Left cardiac atrium (tissue), 4 donors: ENCODE measurements at regions not wholly inside any gene's neighbourhood (a gene's known extent, or its start where the extent isn't known, plus 50 kb on each side); places are given as distances from the start of the nearest gene placed in this dataset.

Experiments
- ATAC-seq, 2 donors: fragments of 200-7000 bp; cut with Tn5 transposase; one replicate each; pipeline ENCODE4 v1.9.1; 2020; ENCODE audit warnings: mild to moderate bottlenecking in 2 of 2, moderate library complexity in 2 of 2
- DNase-seq: peaks from one replicate; pipeline ENCODE4 v3.0.0-alpha.2; 2020
- intact Hi-C, 2 donors: fragments of 100-400 bp; cut with DNase I; formaldehyde crosslinking; loops; one replicate each; pipeline versions ENCODE4 v1.14.1 to v1.15.1; 2022 to 2023
- donor health status: DM: no; HTN: yes; CAD: no.
- donor health status: DM: no; HTN: yes; CAD: no; lungs with severe emphysema.
- donor health status: DM: yes; HTN: yes; CAD: no.
- donor health status: Dilated cardiomyopathy.

DNA sequence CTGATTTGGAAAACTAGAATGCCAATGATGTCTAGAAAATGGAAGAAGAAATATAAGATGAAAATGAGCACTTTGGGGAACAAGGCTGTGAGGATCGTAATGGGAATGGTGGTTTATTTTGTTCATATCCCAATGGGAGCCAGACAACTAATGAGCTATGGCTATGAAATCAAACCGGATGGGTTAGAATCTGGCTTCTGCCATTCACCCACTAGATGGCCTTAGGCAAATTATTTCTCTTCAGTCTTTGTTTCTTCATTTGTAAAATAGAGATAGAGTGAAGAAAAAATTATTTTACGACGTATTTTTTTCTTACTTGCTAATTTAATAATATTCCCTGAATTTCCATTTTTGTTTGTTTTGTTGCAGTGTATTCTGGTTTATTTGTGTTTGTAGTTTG lies 572.1 kb upstream of the IGFBP3 start:
- intact Hi-C loops = no loop called here
- DNase-seq = no peak
- no peak for ATAC-seq

DNA sequence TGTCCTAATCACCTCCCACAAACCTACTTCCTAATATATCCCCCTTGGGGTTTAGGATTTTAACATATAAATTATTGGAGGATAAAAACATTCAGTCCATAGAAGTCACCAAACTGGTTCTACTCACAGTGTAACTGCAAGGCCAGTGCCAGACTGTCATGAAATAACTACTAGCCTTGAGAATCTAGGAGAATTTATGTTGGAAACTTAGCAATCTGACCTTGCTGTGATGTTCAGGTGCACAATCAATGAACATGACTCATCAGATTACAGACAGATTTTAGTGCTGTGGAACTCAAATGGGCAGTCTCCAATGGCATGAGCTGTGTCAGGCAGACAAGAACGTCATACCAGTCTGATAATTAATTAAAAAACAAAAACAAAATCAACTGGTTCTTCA lies 571.4 kb upstream of the IGFBP3 start:
- ATAC-seq = no peak
- intact Hi-C loops = no loop called here
- no peak for DNase-seq

DNA sequence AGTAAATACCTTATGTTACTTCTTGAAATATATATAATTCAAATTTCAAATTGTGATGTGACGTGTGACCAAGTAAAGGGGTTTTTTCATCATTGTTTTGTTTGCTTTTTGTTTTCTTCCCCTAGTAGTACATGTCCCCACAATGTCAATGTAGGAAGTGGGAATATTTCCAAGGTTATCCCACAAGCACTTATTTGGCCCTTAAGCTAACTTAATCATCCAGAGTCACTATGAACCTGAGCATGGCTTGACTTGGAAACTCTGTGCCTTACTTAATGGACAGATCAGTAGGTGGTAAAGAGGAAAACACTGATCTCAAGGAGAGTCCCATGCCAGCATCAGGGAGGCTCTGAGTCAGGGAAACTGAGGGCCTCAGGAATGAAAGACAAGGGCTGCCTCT lies 569.3 kb upstream of the IGFBP3 start:
- ATAC-seq (no peak), DNase-seq (no peak)
- intact Hi-C loops = no loop called here

DNA sequence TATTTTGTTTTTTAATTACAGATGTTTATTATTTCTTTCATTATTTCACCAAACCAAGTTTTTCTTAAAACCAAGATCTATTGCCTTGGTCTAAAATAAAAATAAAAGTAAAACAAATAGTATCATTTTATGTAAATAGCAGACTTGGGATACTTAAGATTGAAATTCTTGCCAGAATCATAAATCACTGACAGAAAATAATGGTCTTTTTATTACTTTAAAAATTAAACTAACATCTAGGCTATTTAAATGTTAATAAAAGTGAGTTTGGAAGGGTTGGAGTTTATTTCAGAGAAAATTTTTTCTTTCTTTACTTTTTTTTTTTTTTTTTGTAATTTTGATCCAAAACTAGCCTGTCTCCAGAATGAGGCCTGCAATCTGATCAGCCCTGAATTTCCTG lies 568.0 kb upstream of the IGFBP3 start:
- intact Hi-C loops = no loop called here
- DNase-seq (no peak), ATAC-seq (no peak)

DNA sequence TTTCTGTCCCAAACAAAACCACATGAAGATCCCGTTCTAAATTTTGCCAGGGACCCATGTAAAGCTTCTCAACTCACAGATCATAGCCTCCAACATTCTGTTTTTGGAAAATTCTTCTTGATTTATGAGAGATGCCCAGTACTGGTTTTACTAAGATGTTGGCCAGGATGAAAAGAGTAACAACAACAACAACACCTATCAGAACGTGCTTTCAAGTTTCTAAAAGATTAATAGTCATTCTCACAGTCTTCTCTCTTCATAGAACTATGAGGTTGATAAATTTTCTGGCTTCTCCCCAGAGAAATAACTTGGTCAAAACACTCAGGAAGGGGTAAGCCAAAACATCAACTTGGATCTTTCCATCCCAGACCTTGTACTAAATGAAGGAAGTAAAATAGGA lies 567.5 kb upstream of the IGFBP3 start:
- no peak for ATAC-seq
- DNase-seq = no peak
- intact Hi-C loops = no loop called here

DNA sequence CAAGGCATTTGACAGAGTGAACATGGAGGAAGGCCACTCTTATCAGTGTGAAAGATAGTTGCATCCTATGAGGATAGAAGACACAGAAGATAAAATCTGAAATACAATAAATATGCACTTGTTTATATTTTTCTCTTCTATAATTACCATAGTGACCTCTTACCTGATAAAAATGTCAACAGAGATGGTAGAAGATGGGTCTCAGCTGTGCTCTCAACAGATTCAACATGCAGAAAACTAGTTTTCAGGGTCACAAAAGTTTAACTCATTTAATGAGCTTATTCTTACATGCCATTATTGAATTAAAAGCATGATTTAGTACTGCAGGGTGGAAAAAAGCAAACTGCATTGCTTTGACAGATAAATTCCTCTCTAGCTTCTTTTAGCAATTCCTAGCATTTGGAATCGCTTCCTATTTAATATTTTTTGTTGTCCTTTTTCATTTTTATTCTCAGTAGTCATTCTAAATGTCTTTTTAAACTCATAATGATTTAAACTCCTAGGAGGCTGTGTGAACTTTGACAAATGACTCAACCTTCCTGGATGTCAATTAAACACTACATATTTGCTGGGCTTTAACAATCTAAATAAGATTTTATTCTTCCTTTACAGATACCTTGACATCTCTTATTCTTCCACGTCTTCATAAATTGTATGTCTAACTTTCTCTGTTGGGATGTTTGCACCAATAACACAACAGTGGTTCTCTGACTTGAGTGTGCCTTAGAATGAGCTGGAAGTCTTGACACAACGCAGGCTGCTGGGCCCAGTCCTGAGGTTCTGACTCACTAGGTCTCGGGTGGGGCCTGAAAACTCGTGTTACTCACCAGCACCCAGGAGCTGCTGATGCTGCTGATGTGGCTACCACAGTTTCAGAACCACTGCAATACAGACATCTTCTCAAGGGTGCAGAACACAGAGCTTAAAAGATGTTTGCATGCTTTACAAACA lies 565.5 kb upstream of the IGFBP3 start:
- DNase-seq = peak; percentile 52
- intact Hi-C loops = no loop called here
- peak in 1 of 2 donors; percentile 95 for ATAC-seq

DNA sequence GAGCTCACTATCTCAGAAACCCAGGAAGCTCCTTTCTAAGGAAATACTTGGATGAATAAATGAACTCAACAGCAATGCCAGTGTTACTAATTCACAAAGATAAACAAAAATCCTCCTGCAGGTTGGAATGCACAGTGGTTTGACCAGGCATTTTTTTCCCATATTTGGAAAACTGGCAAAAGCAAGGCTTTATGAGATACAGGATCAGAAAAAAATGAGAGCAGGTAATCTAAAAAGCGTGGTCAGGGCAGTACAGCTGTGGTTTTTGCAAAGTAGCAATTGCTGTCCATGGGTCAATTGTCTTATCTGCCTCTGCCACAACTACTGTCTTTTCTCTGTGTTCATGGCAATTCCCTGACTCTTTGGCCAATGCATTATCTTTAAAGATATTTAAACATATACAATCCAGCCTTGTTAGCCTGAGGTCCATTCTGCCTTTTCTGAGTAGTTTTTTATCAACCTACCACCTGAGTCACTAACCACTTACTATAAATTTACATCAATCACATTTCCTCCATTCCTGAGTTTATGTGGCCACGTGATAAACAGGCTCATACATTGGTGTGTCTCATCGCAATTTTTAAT lies 564.5 kb upstream of the IGFBP3 start:
- no peak for DNase-seq
- no peak for ATAC-seq
- intact Hi-C loops = no loop called here

DNA sequence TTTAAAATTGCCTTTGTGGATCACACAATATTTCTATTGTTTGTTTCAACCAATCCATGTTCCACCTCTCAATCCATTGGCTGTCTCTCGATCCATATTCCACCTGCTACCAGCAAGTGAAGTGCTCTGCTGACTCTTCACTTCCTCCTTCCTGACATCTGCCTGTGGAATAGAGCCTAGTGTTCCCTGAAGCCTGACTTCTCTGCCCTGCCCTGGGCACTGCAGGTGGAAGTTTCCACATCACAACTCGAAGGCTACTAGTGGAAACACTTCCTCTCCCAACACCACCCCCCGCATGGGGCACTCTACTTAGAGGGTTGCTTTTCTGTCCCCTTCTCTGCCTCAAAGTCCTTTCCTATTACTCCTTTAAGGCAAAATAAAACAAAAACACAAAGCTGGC lies 563.8 kb upstream of the IGFBP3 start:
- no peak for ATAC-seq
- intact Hi-C loops = no loop called here

DNA sequence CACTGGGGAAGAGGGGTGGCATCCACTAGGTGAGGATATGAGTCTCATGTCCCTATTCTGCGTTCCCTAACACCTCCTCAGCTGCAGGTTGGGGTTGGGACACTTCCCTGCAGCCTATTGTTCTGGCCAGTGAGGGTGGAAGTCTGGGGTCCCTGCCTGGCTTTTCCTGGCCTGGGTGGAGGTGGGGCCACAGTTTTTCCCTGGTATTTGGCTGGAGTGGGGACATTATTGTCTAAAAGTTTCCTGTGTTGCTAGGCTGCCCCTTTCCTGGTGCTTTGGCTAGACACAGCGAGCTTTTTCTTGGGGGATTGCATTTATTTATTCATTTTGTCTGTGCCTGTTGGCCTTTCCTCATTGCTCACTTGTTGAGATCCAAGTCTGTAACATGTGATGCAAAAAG lies 559.5 kb upstream of the IGFBP3 start:
- ATAC-seq = no peak
- no peak for DNase-seq
- intact Hi-C loops = no loop called here

More for the DNA sequence above, 563.8 kb upstream of the IGFBP3 start:
- DNase-seq = no peak

DNA sequence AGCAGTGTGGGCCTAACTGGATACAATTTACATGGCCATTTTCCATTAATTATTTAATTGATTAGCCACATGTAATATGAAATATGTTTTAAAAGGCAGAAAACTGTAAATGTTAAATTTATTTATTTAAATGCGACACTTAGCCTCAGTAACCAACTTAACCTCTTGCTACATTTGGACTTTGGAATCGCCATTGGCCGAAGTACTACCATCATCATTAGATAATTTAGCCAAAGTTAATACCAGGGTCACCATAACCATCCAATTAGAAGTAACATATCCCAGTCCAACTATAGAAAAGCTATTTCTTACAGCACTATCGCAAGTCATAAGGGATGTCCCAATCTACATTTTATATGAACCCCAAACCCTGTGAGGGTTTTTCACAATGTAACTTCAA lies 558.6 kb upstream of the IGFBP3 start:
- DNase-seq (no peak), ATAC-seq (no peak)
- intact Hi-C loops = no loop called here

DNA sequence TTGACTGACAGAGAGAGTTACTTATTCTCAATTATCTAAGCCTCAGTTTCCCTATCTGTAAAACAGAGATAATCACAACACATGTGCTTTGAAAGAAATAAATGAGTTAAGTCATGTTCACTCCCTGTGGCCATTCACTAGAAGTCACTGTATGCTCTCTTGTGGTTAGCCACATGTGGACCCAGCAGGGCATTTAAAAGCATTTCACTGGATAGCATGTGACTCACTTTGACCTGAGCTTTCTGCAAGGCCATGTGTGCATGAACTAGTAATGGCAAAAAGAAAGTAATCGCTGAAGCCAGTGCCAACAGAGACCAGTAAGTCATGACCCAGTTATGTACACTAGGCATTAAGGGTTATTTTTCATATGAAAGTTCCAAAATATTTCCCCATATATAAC lies 557.0 kb upstream of the IGFBP3 start:
- ATAC-seq (no peak), DNase-seq (no peak)
- intact Hi-C loops = no loop called here

DNA sequence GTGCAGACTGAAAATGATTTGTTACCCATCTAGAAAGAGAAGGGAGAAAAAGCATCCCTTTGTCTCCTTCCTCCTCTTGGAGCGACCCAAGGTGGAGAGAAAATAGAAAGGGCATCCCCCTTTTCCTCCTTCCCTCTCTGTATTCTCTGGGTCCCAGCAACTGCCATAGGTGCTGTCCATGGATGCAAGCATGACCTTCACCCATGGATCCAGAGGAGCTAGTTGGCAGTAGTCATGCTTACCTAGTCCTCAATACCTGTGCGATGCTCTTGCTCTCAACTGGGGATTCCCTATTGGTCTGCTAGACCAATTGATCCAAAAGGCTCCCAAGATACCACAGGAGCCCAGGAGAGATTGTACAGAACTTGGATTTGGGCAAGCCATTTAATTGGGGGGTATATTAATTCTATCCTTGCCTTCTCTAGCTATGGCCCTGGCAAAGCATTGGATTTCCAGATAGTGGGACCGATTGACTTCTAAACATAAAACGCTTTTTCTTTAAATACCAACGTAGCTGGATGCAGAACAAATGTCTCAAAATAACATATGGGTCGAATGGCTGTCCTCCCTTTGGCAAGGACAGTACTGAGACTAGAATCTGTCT lies 547.8 kb upstream of the IGFBP3 start:
- intact Hi-C loops = no loop called here

DNA sequence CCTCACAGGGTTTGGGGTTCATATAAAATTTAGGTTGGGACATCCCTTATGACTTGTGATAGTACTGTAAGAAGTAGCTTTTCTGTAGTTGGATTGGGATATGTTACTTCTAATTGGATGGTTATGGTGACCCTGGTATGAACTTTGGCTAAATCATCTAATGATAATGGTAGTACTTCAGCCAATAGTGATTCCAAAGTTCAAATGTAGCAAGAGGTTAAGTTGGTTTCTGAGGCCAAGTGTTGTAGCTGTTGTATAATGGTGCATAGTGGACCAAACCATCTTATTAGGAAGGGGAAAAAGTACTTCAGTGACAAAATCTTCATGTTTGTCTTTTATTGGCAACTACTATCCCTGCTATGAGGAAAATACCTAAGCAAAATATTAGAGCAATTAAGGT lies 542.1 kb upstream of the IGFBP3 start:
- no peak for DNase-seq
- ATAC-seq = no peak
- intact Hi-C loops = no loop called here

More for the DNA sequence above, 547.8 kb upstream of the IGFBP3 start:
- DNase-seq (no peak), ATAC-seq (no peak)

DNA sequence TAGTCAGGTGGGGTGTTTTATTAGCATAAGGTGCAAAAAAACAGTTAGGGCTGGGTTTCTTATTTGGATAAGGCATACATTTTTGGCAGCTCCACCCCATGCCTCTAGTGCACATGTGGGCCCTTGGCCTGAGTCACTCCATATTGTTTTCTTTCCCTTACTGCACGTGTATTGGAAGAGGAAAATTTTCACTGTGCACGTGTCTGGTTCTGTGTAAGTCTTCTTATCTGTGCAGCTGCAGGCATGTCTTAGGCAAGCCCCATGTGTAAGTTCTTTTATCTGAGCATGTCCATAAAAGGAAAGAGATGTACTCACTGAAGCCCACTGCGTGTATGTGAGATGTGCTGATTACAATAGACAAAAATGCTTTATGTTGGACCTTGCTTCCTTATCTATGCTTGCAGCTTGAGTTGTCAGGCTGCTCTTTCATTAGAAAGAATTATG lies 540.3 kb upstream of the IGFBP3 start:
- DNase-seq = no peak
- no peak for ATAC-seq
- intact Hi-C loops = no loop called here

DNA sequence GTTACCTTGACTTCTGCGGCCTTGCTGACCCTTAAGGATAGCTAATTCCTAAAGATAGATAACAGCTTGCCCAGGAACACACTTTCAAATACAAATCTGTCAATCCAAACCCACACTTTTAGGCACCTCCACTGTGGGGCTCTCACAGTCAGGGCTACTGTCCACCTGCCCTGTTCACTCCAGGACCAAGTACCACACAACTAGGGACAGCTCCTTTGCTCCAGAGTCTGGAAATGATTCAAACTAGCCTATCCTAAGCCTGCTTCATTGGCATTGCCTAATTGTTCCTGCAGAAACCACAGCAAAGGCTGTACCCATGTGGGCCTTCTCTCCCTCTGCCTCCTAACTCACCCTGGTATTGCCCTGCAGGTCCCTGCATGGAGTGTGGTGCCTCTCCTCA lies 538.9 kb upstream of the IGFBP3 start:
- ATAC-seq (no peak), DNase-seq (no peak)
- intact Hi-C loops = no loop called here

DNA sequence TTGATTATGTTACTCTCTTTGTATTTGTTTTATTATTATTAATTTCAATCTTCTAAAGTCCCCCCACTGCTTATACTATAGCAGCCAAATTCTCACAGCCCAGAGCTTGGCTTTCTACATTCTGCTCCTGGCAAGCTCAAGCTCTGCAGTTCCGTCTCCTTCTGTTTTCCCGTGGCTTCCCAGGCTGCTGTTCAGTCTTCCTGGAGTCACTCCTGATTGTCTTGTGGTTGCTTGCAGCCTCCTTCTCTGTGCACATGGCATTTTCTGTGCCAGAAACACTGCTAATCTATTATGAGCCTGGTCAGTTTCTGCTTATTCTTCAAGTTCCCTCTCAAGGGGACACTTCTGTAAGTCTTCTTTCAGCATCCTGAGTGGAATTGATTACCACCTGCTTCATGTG lies 533.7 kb upstream of the IGFBP3 start:
- intact Hi-C loops = no loop called here
- ATAC-seq = peak in 1 of 2 donors; percentile 82

DNA sequence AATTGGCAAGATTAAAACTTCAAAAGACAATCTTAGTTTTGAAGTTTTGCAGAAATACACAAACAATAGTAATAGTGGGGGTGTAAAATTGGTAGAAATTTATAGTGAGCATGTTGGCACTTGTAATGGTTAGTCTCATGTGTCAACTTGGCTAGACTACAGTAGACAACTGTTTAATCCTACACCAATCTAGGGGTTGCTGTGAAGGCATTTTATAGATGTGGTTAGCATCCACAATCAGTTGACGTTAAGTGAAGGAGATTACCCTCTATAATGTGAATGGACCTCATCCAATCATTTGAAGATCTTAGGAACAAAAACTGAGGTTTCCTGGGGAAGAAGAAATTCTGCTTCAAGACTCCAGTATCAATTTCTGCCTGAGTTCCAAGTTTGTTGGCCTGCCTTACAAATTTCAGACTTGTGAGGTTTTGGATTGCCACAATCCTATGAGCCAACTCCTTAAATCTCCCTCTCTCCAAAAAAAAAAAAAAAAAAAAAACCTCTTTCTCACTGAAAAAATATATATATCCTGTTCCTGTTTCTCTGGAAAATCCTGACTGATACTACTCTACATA lies 531.6 kb upstream of the IGFBP3 start:
- no peak for ATAC-seq

More for the DNA sequence above, 533.7 kb upstream of the IGFBP3 start:
- DNase-seq = no peak

DNA sequence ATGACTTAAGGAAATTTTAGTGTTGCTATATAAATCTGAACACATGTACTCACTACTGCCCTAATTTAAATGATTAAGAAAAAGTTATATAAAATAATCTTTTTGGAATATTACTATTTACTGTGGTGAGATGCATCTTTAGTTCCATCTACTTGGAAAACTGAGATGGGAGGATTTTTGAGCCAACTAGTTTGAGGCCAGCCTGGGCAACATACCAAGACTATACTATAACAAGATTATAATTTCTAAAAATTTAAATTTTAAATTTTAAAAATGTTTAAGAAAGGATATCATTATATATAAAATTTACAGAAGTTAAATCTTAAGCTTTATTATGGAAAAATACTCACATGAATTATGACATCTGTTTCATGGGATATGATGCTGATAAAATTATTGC lies 530.8 kb upstream of the IGFBP3 start:
- intact Hi-C loops = no loop called here
- ATAC-seq (no peak), DNase-seq (no peak)

More for the DNA sequence above, 531.6 kb upstream of the IGFBP3 start:
- intact Hi-C loops = no loop called here
- DNase-seq = no peak

DNA sequence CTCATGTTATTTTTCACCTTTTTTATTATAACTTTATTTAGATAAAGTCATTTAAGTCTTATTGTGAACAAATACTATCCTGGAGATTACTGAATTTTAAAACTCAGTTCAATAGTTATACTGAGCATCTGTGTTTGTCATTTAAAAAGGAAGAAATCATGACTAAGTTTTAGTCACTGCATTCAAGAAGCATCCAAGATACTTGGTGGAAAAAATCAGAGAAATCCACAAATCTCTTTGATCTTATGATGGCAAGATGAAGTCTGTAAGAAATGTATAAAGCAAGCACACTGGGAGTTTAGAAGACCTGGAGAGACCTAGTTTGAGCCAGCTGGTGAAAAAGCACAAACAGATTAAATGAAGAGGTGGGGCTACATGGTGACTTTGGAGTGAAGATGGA lies 529.8 kb upstream of the IGFBP3 start:
- intact Hi-C loops = no loop called here
- ATAC-seq (no peak), DNase-seq (no peak)

DNA sequence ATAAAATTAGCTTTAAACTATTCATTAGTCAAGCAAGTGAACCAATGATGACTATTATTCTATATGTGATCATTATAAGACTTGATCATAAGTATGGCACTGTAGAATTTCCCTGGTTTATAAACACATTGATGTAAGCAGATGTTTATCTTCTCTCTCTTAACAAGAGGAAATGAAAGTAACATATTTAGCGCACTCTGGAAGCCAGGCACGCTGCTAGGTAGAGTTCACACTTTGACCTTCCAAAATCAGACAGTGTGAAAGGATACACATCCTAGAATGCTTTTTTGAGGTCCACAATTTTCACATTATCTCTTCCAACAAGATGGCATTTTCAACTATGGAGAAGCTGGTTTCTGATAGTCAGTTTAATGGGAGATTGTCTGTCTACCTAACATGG lies 529.4 kb upstream of the IGFBP3 start:
- no peak for DNase-seq
- intact Hi-C loops = no loop called here
- no peak for ATAC-seq
